CD4-positive, alpha-beta T cell treated with Interferon alpha-2 for 1 hour (primary cell): ENCODE measurements at regions not wholly inside any gene's neighbourhood (a gene's known extent, or its start where the extent isn't known, plus 50 kb on each side); places are given as distances from the start of the nearest gene placed in this dataset.
"Not testable (repeated sequence)": the region's sequence is repeated elsewhere in the genome, so short reads cannot be mapped to it uniquely, and the experiment has no call there.

Source experiments
- DNase-seq, 2 donors: peaks; one replicate each; pipeline ENCODE4 v3.0.0-alpha.2; 2020 to 2022

DNA sequence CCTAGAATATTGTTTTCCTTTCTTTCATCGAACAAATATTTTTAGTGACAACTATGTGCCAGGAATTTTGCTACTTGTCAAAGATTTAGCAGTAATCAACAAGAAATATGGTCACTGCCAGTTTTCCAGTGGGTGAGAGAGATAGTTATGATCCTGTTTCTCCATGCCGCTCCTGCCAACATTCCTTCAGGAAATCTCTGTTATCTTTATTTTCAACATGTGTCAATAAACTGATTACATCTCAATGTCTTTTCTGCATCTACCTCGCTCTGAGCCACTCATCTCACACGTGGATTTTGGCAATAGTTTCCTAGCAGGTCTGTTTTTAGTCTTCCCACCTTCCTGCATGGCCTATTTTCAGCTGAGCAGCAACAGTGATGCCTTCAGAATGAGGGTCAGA, 650.0 kb upstream of the STXBP6 start:
- no peak for DNase-seq

DNA sequence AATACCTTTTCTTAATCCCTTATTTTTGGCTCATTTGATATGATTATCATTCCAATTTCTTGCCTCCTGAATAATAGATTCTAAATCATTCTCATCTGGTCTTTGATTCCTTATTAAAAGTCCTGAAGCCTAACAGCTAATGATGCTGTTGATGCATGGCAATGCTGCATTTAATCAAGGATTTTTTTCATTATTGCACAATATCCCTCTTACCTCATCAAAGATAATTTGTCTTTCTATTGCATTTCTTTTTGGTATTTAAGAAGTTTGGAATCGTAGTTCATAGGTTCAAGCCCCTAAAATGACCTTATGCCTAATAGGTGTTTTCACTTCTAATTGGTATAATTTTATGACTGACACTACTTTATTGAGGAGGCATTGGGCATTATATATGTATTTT, 648.2 kb upstream of the STXBP6 start:
- DNase-seq, result no peak

DNA sequence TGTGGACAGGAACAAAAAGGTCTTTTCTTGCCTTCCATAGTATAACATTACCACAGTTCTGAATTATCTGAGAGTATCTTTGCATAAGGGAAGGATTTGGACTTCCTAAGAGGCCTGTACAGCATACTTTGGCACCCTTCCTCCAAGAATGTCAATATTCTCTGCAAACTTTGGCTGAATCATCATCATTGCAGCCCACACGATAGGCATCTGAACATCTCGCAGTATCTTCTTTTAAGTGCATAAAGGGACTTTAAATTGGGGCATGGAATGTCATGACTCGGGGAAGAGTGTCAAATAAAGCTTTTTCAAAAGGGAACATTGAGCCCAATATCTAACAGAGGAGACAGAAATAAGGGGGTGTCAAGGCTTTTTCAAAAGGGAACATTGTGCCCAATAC, 646.2 kb upstream of the STXBP6 start:
- no peak for DNase-seq

DNA sequence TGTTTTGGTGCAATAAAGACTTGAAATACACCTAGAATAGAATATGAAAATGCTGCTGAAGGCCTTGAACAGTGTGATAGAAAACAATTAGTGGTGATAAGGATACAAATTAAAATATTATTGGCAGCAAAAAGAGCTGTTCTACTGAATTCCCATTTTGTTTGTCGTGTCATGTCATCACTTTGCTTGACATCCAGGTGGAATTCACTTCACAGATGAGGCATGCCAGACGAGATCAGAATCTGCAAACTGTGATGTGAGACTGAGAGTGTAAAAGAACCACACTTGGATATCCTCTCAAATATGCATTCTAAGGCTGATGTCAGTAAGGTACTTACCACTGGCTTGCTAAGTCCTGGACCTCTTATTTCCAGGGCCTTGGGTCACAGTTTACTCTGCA, 635.1 kb upstream of the STXBP6 start:
- no peak for DNase-seq

DNA sequence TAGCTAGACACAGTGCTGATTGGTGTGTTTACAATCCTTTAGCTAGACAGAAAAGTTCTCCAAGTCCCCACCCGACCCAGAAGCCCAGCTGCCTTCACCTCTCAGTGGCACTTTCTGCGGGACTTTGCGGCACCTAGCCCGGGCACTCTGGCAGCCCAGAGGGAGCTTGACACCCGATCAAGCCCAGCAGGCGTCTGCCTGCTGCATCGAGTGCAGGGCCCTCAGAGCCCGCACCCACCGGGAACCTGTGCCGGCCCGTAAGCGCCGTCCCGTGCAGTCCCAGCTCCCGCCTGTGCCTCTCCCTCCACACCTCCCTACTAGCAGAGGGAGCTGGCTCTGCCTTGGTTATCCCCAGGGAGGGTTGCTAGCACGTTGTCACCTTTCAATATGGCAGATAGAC, 631.0 kb upstream of the STXBP6 start:
- DNase-seq, result no peak

DNA sequence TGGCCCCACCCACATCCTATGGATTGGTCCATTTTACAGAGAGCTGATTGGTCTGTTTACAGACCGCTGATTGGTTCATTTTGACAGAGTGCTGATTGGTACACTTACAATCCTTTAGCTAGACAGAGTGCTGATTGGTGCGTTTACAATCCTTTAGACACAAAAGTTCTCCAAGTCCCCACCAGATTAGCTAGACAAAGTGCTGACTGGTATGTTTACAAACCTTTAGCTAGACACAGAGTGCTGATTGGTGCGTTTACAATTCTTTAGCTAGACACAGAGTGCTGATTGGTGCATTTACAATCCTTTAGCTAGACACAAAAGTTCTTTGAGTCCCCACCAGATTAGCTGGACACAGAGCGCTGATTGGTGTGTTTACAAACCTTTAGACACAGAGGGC, 630.6 kb upstream of the STXBP6 start:
- not testable (repeated sequence) for DNase-seq

DNA sequence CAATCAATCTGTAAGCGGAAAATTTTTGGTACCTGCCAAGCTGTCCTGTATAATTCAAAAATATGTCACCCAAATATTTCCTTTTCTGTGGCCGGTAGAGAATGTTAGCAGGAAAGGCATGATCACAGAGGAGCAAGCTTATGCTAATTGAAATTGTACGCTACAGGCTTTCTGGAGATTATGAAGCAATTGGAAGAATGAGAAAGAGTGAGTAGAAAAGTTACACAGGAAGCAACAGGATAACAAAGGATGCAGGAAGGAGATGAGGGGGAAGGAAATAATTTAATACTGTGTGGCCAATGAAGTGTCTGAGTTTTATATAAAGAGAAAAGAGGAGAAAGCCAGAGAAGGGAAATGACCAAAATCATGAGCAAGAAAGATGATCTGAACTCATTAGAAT, 627.2 kb upstream of the STXBP6 start:
- no peak for DNase-seq

DNA sequence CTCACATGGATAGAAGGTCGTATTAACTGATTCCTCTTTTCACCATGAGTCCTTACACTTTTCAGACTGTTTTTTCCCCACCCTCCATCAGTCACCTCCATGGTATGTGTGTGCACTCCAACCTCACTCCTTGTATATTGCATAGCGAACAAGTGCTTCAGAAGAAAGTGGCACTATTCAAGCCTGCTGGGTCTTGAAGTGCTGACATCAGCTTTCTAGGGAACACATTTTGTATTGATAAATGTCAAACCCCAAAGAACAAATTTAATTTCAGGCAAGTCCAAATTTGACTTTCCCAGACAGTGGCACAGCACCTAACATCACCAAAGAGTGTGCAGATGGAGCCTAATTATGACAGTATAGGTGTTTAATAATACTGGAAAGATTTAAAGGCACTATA, 617.4 kb upstream of the STXBP6 start:
- no peak for DNase-seq

DNA sequence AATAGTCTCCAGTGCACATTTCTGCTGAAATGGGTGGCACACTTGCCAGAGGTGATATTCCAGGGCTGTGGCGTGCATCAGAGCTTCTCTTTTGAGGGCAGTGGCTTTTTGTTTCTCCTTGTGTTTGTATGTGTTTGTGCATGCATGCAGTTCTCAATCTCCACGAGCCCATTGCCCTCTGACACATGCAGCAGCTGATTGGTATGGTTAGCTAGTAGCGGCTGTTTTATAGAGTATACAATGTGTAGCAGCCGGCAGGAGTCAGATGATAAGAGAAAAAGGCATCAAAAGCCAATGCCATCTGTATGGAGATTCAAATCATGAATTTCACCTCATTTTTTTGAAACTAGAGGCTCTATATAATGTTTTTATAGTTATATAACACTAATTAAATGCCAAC, 616.9 kb upstream of the STXBP6 start:
- DNase-seq, result no peak

DNA sequence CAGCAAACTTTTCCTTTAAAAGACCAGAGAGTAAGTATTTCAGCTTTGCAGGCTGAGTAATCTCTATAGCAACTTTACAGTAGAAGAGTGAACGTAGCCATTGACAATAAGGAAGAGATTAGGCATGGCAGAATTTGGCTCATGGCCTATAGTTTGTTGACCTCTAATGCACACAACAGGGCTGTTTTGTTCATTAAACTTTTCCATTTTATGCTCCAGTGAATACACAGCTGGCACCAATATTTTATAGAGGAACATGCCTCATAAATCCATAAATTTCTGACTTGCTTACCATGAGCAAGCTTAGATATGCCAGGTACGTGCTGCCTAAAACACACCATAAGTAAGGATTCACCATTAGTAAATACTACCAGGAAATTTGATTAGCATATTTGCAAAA, 609.0 kb upstream of the STXBP6 start:
- no peak for DNase-seq

DNA sequence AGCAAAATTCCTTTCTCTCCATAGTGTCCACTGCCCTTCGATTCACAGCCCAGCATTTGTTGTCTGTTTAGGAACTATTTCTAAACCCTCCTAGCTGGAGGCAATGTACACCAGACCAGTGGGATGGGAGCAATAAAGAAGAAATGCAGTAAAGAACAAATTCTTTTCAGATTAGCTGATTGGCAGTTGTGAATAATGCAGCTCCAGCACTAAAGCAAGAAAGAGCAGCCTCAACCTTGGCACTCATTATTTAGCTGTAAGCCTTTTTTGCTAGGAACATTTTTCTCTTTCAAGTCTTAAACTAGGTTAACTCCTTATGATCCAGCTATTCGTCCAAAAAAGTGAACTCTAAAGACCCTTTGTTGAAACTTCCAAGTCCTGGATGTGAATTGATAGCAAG, 580.5 kb upstream of the STXBP6 start:
- no peak for DNase-seq

DNA sequence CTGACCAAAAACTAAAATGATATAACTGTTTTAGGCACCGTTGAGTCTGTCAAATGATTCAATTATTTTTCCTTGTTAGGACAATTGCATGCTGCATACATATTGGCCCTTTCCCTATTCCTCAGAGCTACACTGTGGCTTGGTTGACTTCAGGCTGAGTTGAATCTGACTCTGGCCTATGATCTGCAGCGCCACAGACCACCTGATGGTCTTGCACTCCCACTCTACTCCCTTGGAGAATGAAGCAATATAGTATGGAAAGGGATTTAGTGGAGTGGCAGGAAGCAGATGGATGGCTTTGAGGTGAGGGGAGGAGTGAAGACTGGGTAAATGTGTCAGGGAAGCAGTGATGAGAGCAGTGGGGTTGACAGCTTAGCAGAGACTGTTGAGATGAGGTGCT, 579.0 kb upstream of the STXBP6 start:
- no peak for DNase-seq

DNA sequence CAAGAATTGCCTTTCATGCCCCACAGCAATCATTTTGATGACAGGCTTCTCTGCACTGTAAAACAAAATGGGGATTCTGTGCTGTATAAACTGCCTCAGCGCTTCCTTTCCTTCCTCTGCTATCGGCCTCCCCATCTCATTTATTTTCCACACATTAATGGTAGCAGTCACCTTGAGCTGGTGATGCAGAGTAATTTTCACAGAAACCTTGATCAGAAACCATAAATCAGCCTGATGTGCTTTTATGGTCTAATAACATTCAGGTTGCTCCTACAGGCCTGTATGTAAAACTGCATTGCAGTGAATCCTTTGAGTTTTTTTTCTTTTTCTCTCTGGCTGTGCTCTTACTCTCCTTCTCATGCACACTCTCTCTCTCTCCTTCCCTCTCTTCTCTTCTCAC, 578.4 kb upstream of the STXBP6 start:
- no peak for DNase-seq

DNA sequence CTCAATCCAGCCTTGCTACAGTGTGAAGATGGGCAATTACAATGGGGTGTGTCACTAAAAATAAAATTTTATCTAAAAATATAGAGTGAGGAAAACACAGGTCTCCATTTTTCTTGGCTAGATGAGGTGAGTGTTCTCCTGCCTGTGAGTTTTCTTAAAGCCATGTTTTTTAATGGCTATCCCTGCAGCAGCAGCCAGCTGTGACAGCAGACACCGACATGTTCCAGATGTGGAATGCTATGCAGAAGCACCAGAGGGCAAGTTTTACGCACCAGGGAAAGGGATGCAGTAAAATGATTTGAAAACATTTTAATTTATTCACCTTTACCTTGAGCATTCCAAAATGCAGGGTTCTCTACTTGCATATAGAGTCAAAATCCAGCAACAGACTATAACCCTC, 577.0 kb upstream of the STXBP6 start:
- no peak for DNase-seq

DNA sequence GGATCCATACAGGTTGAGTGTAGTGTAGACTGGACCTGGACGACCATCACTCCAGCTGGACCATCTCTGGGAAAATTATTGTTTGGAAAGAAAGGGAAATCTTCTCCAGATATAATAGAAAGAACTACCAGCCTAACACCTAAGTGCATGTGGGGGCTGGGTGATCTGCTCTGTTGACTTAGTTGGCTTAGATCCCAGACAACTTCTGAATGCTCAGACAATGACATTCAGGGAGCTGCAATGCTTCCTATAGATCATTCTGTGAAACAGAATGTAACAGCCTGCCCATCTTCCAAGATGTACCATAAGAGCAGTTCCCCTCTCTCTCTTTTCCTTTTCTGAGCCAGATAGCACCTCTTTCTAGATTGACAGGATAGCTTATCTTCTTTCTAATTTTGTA, 572.8 kb upstream of the STXBP6 start:
- no peak for DNase-seq

DNA sequence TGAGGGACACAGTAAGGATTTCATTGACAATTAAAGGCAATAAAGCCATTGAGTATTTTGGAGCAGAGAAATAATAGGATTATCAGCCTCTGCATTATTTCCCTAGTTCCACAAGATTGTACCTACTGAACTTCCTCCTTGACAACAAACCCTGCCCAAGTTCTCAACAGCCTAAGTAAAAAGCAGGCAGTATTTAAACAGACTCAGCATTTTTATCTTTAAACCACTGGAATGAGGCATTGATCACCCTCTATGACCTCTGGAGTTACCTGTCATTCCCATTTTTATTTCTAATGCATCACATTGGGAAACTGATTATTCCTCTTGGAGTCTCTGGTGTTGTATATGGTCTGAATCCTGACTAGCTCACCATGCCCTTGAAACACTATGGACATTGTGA, 570.6 kb upstream of the STXBP6 start:
- DNase-seq, result no peak

DNA sequence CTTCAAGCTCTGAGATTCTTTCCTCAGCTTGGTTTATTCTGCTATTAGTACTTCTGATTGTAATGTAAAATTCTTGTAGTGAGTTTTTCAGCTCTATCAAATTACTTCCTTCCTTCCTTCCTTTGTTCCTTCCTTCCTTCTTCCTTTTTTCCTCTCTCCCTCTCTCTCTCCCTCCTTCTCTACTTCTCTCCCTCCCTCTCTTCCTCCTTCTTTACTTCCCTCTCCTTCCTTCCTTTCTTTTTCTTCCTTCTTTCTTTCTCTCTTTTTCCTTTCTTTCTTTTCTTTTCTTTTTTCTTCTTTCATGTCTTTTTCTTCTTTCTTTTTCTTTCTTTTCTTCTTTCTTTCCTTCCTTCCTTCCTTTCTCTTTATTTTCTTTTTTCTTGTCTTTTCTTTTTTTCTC, 565.2 kb upstream of the STXBP6 start:
- DNase-seq, result no peak

DNA sequence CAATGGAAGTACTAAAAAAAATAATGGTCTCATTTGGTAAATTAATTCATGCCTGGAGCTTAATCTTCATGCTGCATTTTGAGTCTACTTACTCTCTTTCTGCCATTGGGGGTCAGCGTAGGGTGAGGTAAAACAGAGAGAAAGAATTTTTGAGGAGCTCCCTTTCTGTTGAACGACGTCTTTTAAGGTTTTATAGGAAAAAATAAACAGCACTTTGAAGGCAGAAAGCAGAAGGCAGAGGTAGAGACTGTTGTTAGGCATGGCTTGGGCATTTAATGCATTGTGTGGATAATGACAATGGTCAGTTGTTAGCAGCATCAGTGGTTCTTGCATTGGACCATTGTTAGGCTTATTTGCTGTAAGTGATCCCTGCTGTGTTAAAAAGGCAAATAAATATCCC, 557.2 kb upstream of the STXBP6 start:
- no peak for DNase-seq

DNA sequence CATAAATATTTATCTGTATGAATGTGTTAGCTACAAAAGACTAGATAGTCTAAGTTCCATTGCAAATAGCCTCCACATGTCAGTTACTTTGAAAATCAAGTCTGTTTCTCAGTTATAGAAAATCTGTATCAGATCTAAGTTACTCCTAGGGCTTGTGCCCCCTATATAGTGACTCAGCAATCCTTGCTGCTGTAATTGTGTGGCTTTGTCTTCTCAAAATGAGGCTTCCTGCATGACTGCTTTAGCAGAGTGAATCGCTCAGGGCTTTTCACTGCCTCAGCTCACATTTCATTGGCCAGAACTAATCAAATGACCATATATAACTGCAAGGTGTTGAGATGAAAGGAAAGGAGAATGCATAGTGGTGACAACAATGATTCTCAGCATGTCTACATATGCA, 552.2 kb upstream of the STXBP6 start:
- DNase-seq, result no peak

DNA sequence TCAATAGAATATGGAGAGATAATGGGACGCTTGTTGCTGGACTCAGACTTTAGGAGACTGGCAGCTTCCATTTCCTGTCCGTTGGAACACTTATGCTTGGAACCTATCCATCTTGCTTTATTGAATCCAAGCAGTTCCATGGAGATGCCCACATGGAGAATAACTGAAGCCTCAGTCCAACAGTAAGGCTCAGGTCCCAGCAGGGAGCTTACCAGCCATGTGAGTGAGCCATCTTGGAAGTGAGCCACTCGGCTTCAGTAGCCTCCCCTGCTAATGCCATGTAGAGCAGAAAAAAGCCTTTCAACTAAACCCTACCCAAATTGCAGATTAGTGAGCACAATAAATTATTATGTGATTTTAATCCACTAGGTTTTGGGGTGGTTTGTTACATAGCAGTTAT, 538.8 kb upstream of the STXBP6 start:
- no peak for DNase-seq

DNA sequence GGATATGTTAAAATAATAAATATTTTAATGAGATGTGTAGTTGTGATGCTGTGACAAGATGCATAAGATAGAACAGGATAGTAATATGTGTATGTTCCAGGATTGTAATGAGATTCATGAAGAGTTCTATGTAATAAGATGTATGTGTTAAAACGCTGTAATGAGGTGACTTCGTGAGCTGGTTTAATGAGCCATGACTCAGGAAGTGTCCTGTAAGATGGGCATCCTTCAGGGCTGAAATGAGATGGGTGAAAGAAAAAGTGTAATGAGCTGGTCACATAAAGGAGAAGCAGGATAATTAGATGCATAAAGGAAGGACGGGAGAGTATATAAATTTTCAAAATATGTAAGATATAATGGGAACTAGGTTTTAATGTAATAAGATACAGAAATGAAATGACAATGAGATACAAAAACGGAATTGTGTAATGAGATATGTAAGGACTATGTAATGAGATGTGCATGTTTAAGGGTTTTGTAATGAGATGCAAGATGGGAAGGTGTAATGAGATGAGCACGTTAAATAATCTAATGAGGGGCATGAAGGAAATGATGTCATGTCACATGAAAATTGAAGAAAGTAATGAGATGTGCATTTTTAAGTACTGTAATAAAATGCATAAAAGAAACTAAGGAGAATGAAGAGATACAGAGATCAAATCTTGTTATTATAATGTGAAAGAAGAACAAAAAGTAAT, 524.8 kb upstream of the STXBP6 start:
- DNase-seq, result no peak

DNA sequence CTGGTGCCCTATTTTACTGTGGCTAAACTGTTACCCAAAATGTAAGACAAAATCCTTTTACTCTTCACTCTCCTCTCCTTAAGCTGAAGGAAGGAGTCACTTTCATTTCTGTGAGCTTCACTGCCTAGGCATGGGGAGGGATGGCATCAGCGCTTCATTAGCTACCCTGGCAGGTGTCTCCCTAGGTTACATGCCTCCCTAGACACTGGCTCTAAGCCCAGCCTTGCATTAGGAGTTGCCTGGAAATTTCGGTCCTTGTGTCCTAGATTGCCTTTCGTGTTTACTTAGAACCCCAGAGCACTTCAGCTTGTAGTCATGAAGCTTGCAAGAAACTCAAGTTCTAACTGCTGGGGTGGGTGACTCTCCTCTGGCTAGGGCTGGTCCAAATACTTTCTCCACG, 520.5 kb upstream of the STXBP6 start:
- DNase-seq, result no peak

DNA sequence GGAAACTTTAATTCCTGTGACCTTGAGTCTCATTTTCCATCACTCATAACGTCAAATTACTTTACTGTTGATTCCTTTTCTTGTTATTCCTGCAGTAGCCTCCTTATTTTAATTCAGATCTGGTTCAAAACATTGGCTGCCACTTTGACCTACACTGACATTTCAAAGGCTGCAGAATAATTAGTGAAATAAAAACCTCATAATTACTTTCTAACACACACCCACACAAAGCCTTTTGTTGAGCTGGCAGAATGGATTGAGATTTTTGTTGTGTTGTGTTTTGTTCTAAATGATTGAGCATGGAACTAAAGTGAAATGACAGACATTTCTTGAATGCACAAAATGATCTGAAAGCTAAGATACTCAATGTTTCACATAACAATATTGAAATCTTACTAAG, 507.5 kb upstream of the STXBP6 start:
- no peak for DNase-seq

DNA sequence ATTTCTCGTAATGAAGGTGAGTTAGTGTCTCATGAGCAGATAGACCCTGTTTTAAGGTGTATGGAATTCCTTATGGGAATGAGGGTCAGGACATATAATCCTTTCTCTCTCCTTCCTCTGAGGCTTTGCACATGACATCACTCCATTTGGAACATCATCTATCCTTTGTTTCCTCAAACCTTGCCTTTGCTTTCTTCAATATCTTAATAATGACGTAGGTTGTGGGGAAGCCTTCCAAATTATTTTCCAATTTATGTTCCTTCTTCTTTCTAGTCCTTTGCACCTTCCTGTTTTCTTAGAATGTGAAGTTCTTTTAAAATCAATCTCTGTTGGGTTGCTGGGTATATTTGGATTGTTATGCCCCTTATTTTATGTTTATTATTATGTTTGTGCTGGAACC, 502.9 kb upstream of the STXBP6 start:
- no peak for DNase-seq

DNA sequence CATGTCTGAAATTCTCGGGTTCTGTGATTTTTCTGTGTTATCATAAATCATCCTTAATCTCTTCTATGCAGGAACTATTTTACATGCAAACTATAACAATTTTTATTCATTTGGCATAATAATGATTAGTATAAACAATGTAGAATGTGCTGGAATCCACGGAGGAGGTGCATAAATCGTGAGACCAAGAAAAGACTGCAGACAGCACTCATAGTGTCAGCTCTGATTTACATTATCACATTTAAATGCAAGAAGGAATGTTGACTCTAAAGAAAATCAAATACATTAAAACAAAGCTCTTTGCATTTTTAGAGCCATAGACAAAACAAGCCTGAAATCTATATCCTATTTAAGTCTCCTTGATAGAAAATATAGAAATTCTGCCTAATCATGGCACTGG, 501.7 kb upstream of the STXBP6 start:
- no peak for DNase-seq

DNA sequence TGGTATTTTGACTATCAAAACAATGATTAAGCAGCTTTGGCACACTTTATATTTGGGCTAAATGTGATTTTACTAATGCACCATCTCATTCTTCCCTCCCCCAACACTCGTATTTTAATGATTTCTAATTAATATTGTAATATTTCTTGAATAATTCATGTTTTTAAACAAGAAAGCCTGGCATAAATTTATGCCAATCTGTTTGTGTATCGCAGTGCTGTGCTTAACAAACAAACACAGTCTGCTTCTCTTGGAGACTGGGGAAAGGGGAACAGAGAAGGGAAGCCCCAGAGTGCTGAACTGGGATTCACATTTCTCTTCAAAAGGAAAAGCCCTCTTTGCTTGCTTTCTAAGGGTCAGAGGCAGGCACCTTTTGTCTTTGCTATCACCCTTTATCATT, 496.9 kb upstream of the STXBP6 start:
- DNase-seq, result no peak
